Right lobe of liver (tissue), 4 donors: ENCODE measurements at regions not wholly inside any gene's neighbourhood (a gene's known extent, or its start where the extent isn't known, plus 50 kb on each side); places are given as distances from the start of the nearest gene placed in this dataset.

Source experiments
- CTCF ChIP-seq, 4 donors: fragments of 200-600 bp in 3 of 4; fragments of 450-650 bp in 1 of 4; IDR thresholded peaks; one replicate each; pipeline versions ENCODE4 v1.5.1 to v1.8.0; 2016 to 2022; ENCODE audit warnings: antibody characterized with exemption in 4 of 4, mild to moderate bottlenecking in 2 of 4
- POLR2A ChIP-seq: fragments of 450-650 bp; IDR thresholded peaks from one replicate; pipeline ENCODE4 v1.6.1; 2017; ENCODE audit warnings: antibody characterized with exemption, mild to moderate bottlenecking
- donor health status: DM: no; HTN: no; CAD: no.
- donor health status: DM: no; HTN: no; CAD: no.
- donor health status: DM: no; HTN: yes; CAD: no.

GRCh38 chr6:97423190-97423589, 140.2 kb upstream of the MMS22L start:
- TF ChIP-seq POLR2A (no peak), CTCF (IDR thresholded peaks at IDR 0.05) (no peak)
